ENCODE measurements at regions not wholly inside any gene's neighbourhood (a gene's known extent, or its start where the extent isn't known, plus 50 kb on each side); places are given as distances from the start of the nearest gene placed in this dataset.

DNA sequence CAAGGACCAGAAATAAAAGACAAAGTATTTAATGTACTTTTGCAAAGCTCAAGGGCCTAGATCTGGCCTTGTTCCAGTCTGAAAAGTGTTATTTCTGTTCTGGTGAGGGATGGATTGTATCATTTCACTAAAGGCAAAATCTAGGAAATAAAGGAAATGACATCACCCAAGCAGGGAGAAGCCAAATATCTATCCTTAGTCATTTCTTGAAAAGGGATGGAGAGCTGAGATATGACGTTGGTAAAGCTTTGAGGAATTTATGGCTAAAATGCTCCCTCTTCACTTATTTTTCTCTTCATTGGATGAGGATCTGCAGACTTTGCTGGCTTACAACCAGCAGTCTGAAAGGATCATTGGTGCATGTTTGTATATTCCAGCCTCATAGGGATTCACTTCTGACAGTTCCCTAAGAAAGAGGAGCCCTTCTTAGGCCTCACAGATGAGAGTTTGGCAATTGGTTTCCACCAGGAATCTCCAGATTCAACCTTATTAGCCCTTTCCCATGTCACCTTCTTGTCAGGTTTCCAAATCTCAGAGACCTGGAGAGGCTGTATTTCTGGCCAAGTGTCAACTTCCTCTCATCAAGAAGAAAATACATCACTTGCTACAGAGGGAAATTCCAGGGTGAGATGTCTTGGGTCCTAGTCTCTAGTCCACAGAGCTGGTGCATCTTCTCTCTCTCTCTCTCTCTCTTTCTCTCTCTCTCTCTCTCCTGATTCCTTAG is 93.7 kb upstream of the BOC start:
- no peak overlapping the region for H2AFZ ChIP-seq (ENCODE audit: low read length)
- no peak overlapping the region for H3T11ph ChIP-seq (ENCODE audit: low read length)

More for the DNA sequence above, 93.7 kb upstream of the BOC start:
- H4K8ac ChIP-seq (replicated peaks; ENCODE audit: insufficient read length, low read depth, low read length), result no peak overlapping the region
- H3K27me3 ChIP-seq (ENCODE audit: insufficient read depth, low read length), result no peaks in the 10 kb centered on the region
- no peaks in the 10 kb centered on the region for H3K36me3 Mint-ChIP-seq (ENCODE audit: insufficient read depth in 1 of 3, low read depth in 3 of 3)
- H3K18ac ChIP-seq (ENCODE audit: insufficient read length, low read depth, low read length), result no peak overlapping the region
- H3K4me3 Mint-ChIP-seq, result no peak overlapping the region
- no peak overlapping the region for H3K27ac ChIP-seq (ENCODE audit: insufficient read length, low read depth, low read length)
- H3K27me3 Mint-ChIP-seq (ENCODE audit: low read depth), result no peaks in the 10 kb centered on the region
- no peaks in the 10 kb centered on the region for H3K79me2 ChIP-seq (ENCODE audit: insufficient read depth, low read length)
- no peak for DNase-seq
- no peak overlapping the region for H3K4ac ChIP-seq (ENCODE audit: low read depth, low read length)
- no peak overlapping the region for H4K5ac ChIP-seq (ENCODE audit: insufficient read length, low read depth, low read length)
- H4K20me1 ChIP-seq (ENCODE audit: control insufficient read depth, insufficient read depth, insufficient read length), result no peaks in the 10 kb centered on the region
- H3K27ac Mint-ChIP-seq, result no peak overlapping the region
- no peak overlapping the region for H2BK120ac ChIP-seq (ENCODE audit: low read depth, low read length, poor library complexity, severe bottlenecking)
- H3K79me1 ChIP-seq (ENCODE audit: insufficient read depth, low read depth, low read length, poor library complexity, severe bottlenecking), result no peaks in the 10 kb centered on the region
- TF ChIP-seq, protein P1, sequence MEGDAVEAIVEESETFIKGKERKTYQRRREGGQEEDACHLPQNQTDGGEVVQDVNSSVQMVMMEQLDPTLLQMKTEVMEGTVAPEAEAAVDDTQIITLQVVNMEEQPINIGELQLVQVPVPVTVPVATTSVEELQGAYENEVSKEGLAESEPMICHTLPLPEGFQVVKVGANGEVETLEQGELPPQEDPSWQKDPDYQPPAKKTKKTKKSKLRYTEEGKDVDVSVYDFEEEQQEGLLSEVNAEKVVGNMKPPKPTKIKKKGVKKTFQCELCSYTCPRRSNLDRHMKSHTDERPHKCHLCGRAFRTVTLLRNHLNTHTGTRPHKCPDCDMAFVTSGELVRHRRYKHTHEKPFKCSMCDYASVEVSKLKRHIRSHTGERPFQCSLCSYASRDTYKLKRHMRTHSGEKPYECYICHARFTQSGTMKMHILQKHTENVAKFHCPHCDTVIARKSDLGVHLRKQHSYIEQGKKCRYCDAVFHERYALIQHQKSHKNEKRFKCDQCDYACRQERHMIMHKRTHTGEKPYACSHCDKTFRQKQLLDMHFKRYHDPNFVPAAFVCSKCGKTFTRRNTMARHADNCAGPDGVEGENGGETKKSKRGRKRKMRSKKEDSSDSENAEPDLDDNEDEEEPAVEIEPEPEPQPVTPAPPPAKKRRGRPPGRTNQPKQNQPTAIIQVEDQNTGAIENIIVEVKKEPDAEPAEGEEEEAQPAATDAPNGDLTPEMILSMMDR (conservative IDR thresholded peaks at IDR 0.05), result no peak
- H2BK12ac ChIP-seq (ENCODE audit: insufficient read length, low read depth, low read length), result no peak overlapping the region
- no peaks in the 10 kb centered on the region for H3K9me3 ChIP-seq (ENCODE audit: control insufficient read depth, low read depth, low read length)
- no peak overlapping the region for H3K56ac ChIP-seq (ENCODE audit: insufficient read length, low read depth, low read length)
- H2BK15ac ChIP-seq (ENCODE audit: low read depth, low read length), result no peak overlapping the region
- peaks cover 8 to 12% of the 10 kb centered on the region in 2 experiments; a peak in 3 of 4 replicates for H3K4me1 Mint-ChIP-seq
- no peak overlapping the region for H2BK20ac ChIP-seq (ENCODE audit: low read depth, low read length, poor library complexity, severe bottlenecking)
- no peaks in the 10 kb centered on the region for H3K23me2 ChIP-seq (ENCODE audit: insufficient read length, low read depth, low read length, poor library complexity, severe bottlenecking)
- no peak overlapping the region for H3K4me2 ChIP-seq (ENCODE audit: insufficient read depth, insufficient read length, low read length)
- H2AK5ac ChIP-seq (ENCODE audit: insufficient read length, low read length), result no peak overlapping the region
- H3K9ac ChIP-seq (ENCODE audit: extremely low read depth, insufficient read length, low read length), result no peak overlapping the region
- no CpG with 5 or more reads among the region's 1 CpG for WGBS (ENCODE audit: extremely low coverage, insufficient read length, low lambda C conversion rate)
- no peak overlapping the region for H3K14ac ChIP-seq (ENCODE audit: insufficient read depth, low read length)
- H4K91ac ChIP-seq (ENCODE audit: insufficient read length, low read depth, low read length), result no peak overlapping the region
- H3K9me3 Mint-ChIP-seq, result no peaks in the 10 kb centered on the region
- H3K23ac ChIP-seq (ENCODE audit: insufficient read length, low read depth, low read length), result no peak overlapping the region
- no peaks in the 10 kb centered on the region; the same call in 1 of the 2 replicates for H3K4me1 ChIP-seq (ENCODE audit: insufficient read depth, low read length)
- no peak overlapping the region for H2BK5ac ChIP-seq (ENCODE audit: insufficient read length, low read length)
